IPS DF 19.7 (cell line): ENCODE measurements at regions not wholly inside any gene's neighbourhood (a gene's known extent, or its start where the extent isn't known, plus 50 kb on each side); places are given as distances from the start of the nearest gene placed in this dataset.
A peak's percentile ranks its signal among the peaks of the same experiment; 100 is the strongest.
"Not testable (repeated sequence)": the region's sequence is repeated elsewhere in the genome, so short reads cannot be mapped to it uniquely, and the experiment has no call there.

Source experiments
- DNase-seq: peaks from one replicate; pipeline ENCODE4 v3.0.0-alpha.2; 2013; ENCODE audit warnings: low read depth, low spot score

- DNase-seq = no peak
These were observed 599.4 kb upstream of the CITED2 start for GRCh38 chr6:139973669-139974344.

GRCh38 chr6:139972116-139972515 lies 597.7 kb upstream of the CITED2 start:
- DNase-seq = no peak

GRCh38 chr6:139970591-139970991 lies 596.1 kb upstream of the CITED2 start:
- DNase-seq = no peak

GRCh38 chr6:139967497-139967896 lies 593.0 kb upstream of the CITED2 start:
- DNase-seq = no peak

GRCh38 chr6:139965393-139965792 lies 590.9 kb upstream of the CITED2 start:
- DNase-seq = no peak

- no peak for DNase-seq
These were observed 590.3 kb upstream of the CITED2 start for GRCh38 chr6:139964737-139965136.

GRCh38 chr6:139962654-139963347 lies 588.4 kb upstream of the CITED2 start:
- no peak for DNase-seq

- no peak for DNase-seq
These were observed 586.7 kb upstream of the CITED2 start for GRCh38 chr6:139961190-139961589.

GRCh38 chr6:139960671-139961070 lies 586.2 kb upstream of the CITED2 start:
- no peak for DNase-seq

- DNase-seq = no peak
These were observed 581.1 kb upstream of the CITED2 start for GRCh38 chr6:139955366-139956155.

- DNase-seq = no peak
These were observed 580.1 kb upstream of the CITED2 start for GRCh38 chr6:139954463-139955071.

- not testable (repeated sequence) for DNase-seq
These were observed 579.3 kb upstream of the CITED2 start for GRCh38 chr6:139953780-139954179.

GRCh38 chr6:139951172-139951571 lies 576.7 kb upstream of the CITED2 start:
- DNase-seq = no peak

GRCh38 chr6:139944976-139945375 lies 570.5 kb upstream of the CITED2 start:
- DNase-seq = no peak

- DNase-seq = no peak
These were observed 569.7 kb upstream of the CITED2 start for GRCh38 chr6:139944131-139944530.

- no peak for DNase-seq
These were observed 568.9 kb upstream of the CITED2 start for GRCh38 chr6:139943391-139943790.

- no peak for DNase-seq
These were observed 567.9 kb upstream of the CITED2 start for GRCh38 chr6:139942331-139942730.

GRCh38 chr6:139941826-139942225 lies 567.4 kb upstream of the CITED2 start:
- no peak for DNase-seq

- DNase-seq = no peak
These were observed 566.6 kb upstream of the CITED2 start for GRCh38 chr6:139940741-139941729.

GRCh38 chr6:139939189-139939979 lies 564.9 kb upstream of the CITED2 start:
- DNase-seq = peak; percentile 40
